Cardiac muscle cell (in vitro differentiated cells and primary cell): ENCODE measurements at regions not wholly inside any gene's neighbourhood (a gene's known extent, or its start where the extent isn't known, plus 50 kb on each side); places are given as distances from the start of the nearest gene placed in this dataset.

Experiments
- DNase-seq, 2 donors: peaks; one replicate each; pipeline versions ENCODE4 v3.0.0 to v3.0.0-alpha.2; 2010 to 2017; ENCODE audit warnings: low read depth in 1 of 2, low spot score in 1 of 2
- H3K27ac ChIP-seq: fragments of 200-600 bp; sonication (generic); 2 replicates; pipeline ENCODE4 v1.5.1; 2016
- H3K27me3 ChIP-seq: fragments of 200-600 bp; sonication (generic); 2 replicates; pipeline ENCODE4 v1.6.0; 2016; ENCODE audit warnings: control low read depth
- H3K36me3 ChIP-seq: fragments of 200-600 bp; sonication (generic); 2 replicates; pipeline ENCODE4 v1.5.1; 2016; ENCODE audit warnings: control low read depth
- H3K4me1 ChIP-seq: fragments of 200-600 bp; sonication (generic); 2 replicates; pipeline ENCODE4 v1.8.1; 2017; ENCODE audit warnings: low read depth, mild to moderate bottlenecking, mixed run types
- H3K4me3 ChIP-seq: fragments of 200-600 bp; sonication (generic); 2 replicates; pipeline ENCODE4 v1.5.1; 2016; ENCODE audit warnings: mild to moderate bottlenecking
- H3K9me3 ChIP-seq: fragments of 200-600 bp; sonication (generic); 2 replicates; pipeline ENCODE4 v1.5.1; 2017; ENCODE audit warnings: low read depth, mild to moderate bottlenecking, control low read depth
- CTCF ChIP-seq: IDR thresholded peaks from 2 replicates; pipeline ENCODE4 v1.5.1; 2012; ENCODE audit warnings: low read depth, mild to moderate bottlenecking, low read length

- no peak for TF ChIP-seq CTCF
- Histone ChIP-seq H3K4me3 (no peak overlapping the region), H3K4me1 (peaks cover 11% of the 10 kb centered on the region), H3K9me3 (no peaks in the 10 kb centered on the region), H3K27me3 (no peaks in the 10 kb centered on the region), H3K36me3 (no peaks in the 10 kb centered on the region), H3K27ac (peak overlapping the region; percentile 92)
- no peak for DNase-seq
Measured at GRCh38 chr15:39139431-39140059, 441.3 kb upstream of the THBS1 start.

GRCh38 chr15:39140060-39140604, 440.7 kb upstream of the THBS1 start:
- Histone ChIP-seq H3K9me3 (no peaks in the 10 kb centered on the region), H3K4me3 (no peak overlapping the region), H3K27ac (peak overlapping the region; percentile 92), H3K27me3 (no peaks in the 10 kb centered on the region), H3K4me1 (peaks cover 11% of the 10 kb centered on the region), H3K36me3 (no peaks in the 10 kb centered on the region)
- TF ChIP-seq CTCF: no peak
- DNase-seq: peak; percentile 58 to 96

GRCh38 chr15:39142500-39142899, 438.4 kb upstream of the THBS1 start:
- H3K27ac ChIP-seq: no peak overlapping the region
- no peak for DNase-seq

GRCh38 chr15:39143479-39143878, 437.4 kb upstream of the THBS1 start:
- DNase-seq: no peak
- no peaks in the 10 kb centered on the region for H3K36me3 ChIP-seq
- no peaks in the 10 kb centered on the region for H3K9me3 ChIP-seq
- H3K4me1 ChIP-seq: peaks cover 11% of the 10 kb centered on the region
- no peak overlapping the region for H3K4me3 ChIP-seq
- H3K27me3 ChIP-seq: no peaks in the 10 kb centered on the region
- no peak overlapping the region for H3K27ac ChIP-seq
- TF ChIP-seq CTCF: no peak

More at GRCh38 chr15:39142500-39142899, 438.4 kb upstream of the THBS1 start:
- Histone ChIP-seq H3K4me3 (no peak overlapping the region), H3K9me3 (no peaks in the 10 kb centered on the region), H3K4me1 (peaks cover 11% of the 10 kb centered on the region), H3K27me3 (no peaks in the 10 kb centered on the region), H3K36me3 (no peaks in the 10 kb centered on the region)
- no peak for TF ChIP-seq CTCF

GRCh38 chr15:39144051-39144450, 436.8 kb upstream of the THBS1 start:
- Histone ChIP-seq H3K27me3 (no peaks in the 10 kb centered on the region), H3K4me3 (no peak overlapping the region), H3K36me3 (no peaks in the 10 kb centered on the region), H3K4me1 (peaks cover 11% of the 10 kb centered on the region), H3K27ac (no peak overlapping the region), H3K9me3 (no peaks in the 10 kb centered on the region)
- no peak for TF ChIP-seq CTCF
- DNase-seq: no peak
